CD4-positive, alpha-beta T cell treated with Interleukin-17A for 4 hours (primary cell): ENCODE measurements at regions not wholly inside any gene's neighbourhood (a gene's known extent, or its start where the extent isn't known, plus 50 kb on each side); places are given as distances from the start of the nearest gene placed in this dataset.

Experiments used
- DNase-seq: peaks from one replicate; pipeline ENCODE4 v3.0.0-alpha.2; 2020; ENCODE audit warnings: mixed read lengths

GRCh38 chr1:82297139-82297896, 496.6 kb downstream of the ADGRL2 start:
- DNase-seq = no peak

- no peak for DNase-seq
Observed at GRCh38 chr1:82287556-82287955, 486.8 kb downstream of the ADGRL2 start.

GRCh38 chr1:82284213-82284612, 483.5 kb downstream of the ADGRL2 start:
- DNase-seq = no peak

GRCh38 chr1:82279241-82279640, 478.5 kb downstream of the ADGRL2 start:
- no peak for DNase-seq

- DNase-seq = no peak
Observed at GRCh38 chr1:82273816-82274215, 473.1 kb downstream of the ADGRL2 start.

- DNase-seq = no peak
Observed at GRCh38 chr1:82269431-82269830, 468.7 kb downstream of the ADGRL2 start.

GRCh38 chr1:82268826-82269225, 468.1 kb downstream of the ADGRL2 start:
- DNase-seq = no peak

- DNase-seq = no peak
Observed at GRCh38 chr1:82266351-82266750, 465.6 kb downstream of the ADGRL2 start.

GRCh38 chr1:82265436-82265835, 464.7 kb downstream of the ADGRL2 start:
- no peak for DNase-seq

GRCh38 chr1:82264802-82265201, 464.1 kb downstream of the ADGRL2 start:
- no peak for DNase-seq

GRCh38 chr1:82263396-82263795, 462.7 kb downstream of the ADGRL2 start:
- DNase-seq = no peak

GRCh38 chr1:82260666-82261065, 459.9 kb downstream of the ADGRL2 start:
- DNase-seq = no peak

- no peak for DNase-seq
Observed at GRCh38 chr1:82260051-82260450, 459.3 kb downstream of the ADGRL2 start.

GRCh38 chr1:82258887-82259286, 458.2 kb downstream of the ADGRL2 start:
- no peak for DNase-seq

GRCh38 chr1:82246050-82246449, 445.3 kb downstream of the ADGRL2 start:
- DNase-seq = no peak

- DNase-seq = no peak
Observed at GRCh38 chr1:82245345-82246014, 444.7 kb downstream of the ADGRL2 start.

GRCh38 chr1:82240571-82240970, 439.8 kb downstream of the ADGRL2 start:
- no peak for DNase-seq

- no peak for DNase-seq
Observed at GRCh38 chr1:82230667-82231066, 429.9 kb downstream of the ADGRL2 start.

GRCh38 chr1:82227306-82228095, 426.8 kb downstream of the ADGRL2 start:
- no peak for DNase-seq

- no peak for DNase-seq
Observed at GRCh38 chr1:82226186-82226505, 425.4 kb downstream of the ADGRL2 start.

- no peak for DNase-seq
Observed at GRCh38 chr1:82225421-82226185, 424.9 kb downstream of the ADGRL2 start.

GRCh38 chr1:82223091-82223490, 422.4 kb downstream of the ADGRL2 start:
- no peak for DNase-seq

GRCh38 chr1:82221721-82222120, 421.0 kb downstream of the ADGRL2 start:
- no peak for DNase-seq
